ENCODE measurements at regions not wholly inside any gene's neighbourhood (a gene's known extent, or its start where the extent isn't known, plus 50 kb on each side); places are given as distances from the start of the nearest gene placed in this dataset.

- TF ChIP-seq POLR2A (IDR thresholded peaks at IDR 0.05) (no peak), CTCF (IDR thresholded peaks at IDR 0.05) (no peak)
Measured at GRCh38 chr12:131528144-131528543, 182.7 kb upstream of the SFSWAP start.
